Mesendoderm (in vitro differentiated cells): ENCODE measurements at regions not wholly inside any gene's neighbourhood (a gene's known extent, or its start where the extent isn't known, plus 50 kb on each side); places are given as distances from the start of the nearest gene placed in this dataset.

Experiments
- DNase-seq: peaks from one replicate; pipeline ENCODE4 v3.0.0; 2013
- H2AK5ac ChIP-seq: 2 replicates; pipeline ENCODE4 v1.6.1; 2013; ENCODE audit warnings: low read length, inconsistent platforms
- H2BK120ac ChIP-seq: 2 replicates; pipeline ENCODE4 v1.6.1; 2013; ENCODE audit warnings: low read depth, mild to moderate bottlenecking, low read length, moderate library complexity, mixed read lengths
- H2BK15ac ChIP-seq: replicated peaks from 2 replicates; pipeline ENCODE4 v1.6.1; 2013; ENCODE audit warnings: low read depth, mild to moderate bottlenecking, moderate library complexity
- H2BK5ac ChIP-seq: 2 replicates; pipeline ENCODE4 v1.6.1; 2013; ENCODE audit warnings: low read length, inconsistent platforms
- H3K18ac ChIP-seq: 2 replicates; pipeline ENCODE4 v1.6.1; 2013; ENCODE audit warnings: mild to moderate bottlenecking, low read length, mixed read lengths
- H3K23ac ChIP-seq: one replicate; pipeline ENCODE4 v1.6.1; 2013; ENCODE audit warnings: low read length
- H3K27ac ChIP-seq: 2 replicates; pipeline ENCODE4 v1.5.1; 2013; ENCODE audit warnings: low read depth, mild to moderate bottlenecking, inconsistent platforms, low read length, moderate library complexity
- H3K27me3 ChIP-seq: 2 replicates; pipeline ENCODE4 v1.6.1; 2013; ENCODE audit warnings: low read length, control low read depth, mild to moderate bottlenecking, inconsistent platforms; ENCODE audit not compliant: insufficient read depth, poor library complexity
- H3K36me3 ChIP-seq: 2 replicates; pipeline ENCODE4 v1.6.1; 2013; ENCODE audit warnings: low read length, inconsistent platforms; ENCODE audit not compliant: control insufficient read depth, insufficient read depth
- H3K4ac ChIP-seq: one replicate; pipeline ENCODE4 v1.6.1; 2013; ENCODE audit warnings: low read depth, mild to moderate bottlenecking, low read length, moderate library complexity
- H3K4me1 ChIP-seq: 2 replicates; pipeline ENCODE4 v1.6.1; 2013; ENCODE audit warnings: low read depth, low read length, inconsistent platforms; ENCODE audit not compliant: control insufficient read depth
- H3K4me2 ChIP-seq: 2 replicates; pipeline ENCODE4 v1.6.1; 2013; ENCODE audit warnings: low read length
- H3K4me3 ChIP-seq: 2 replicates; pipeline ENCODE4 v1.5.1; 2013; ENCODE audit warnings: mild to moderate bottlenecking, low read length
- H3K56ac ChIP-seq: one replicate; pipeline ENCODE4 v1.6.1; 2013; ENCODE audit warnings: low read length
- H3K79me1 ChIP-seq: 2 replicates; pipeline ENCODE4 v1.6.1; 2013; ENCODE audit warnings: low read length, inconsistent platforms
- H3K79me2 ChIP-seq: 2 replicates; pipeline ENCODE4 v1.6.1; 2013; ENCODE audit warnings: mild to moderate bottlenecking, low read length; ENCODE audit not compliant: control insufficient read depth, insufficient read depth
- H3K9ac ChIP-seq: 2 replicates; pipeline ENCODE4 v1.6.1; 2013; ENCODE audit warnings: low read length, inconsistent platforms
- H4K5ac ChIP-seq: one replicate; pipeline ENCODE4 v1.6.1; 2013; ENCODE audit warnings: low read length
- H4K8ac ChIP-seq: one replicate; pipeline ENCODE4 v1.6.1; 2013; ENCODE audit warnings: low read depth, mild to moderate bottlenecking, control low read depth, low read length, moderate library complexity
- WGBS: extraction: QIAGEN DNeasy Blood & Tissue Kit; methylation state at CpG from one replicate; pipeline ENCODE4 v1.1.7; 2013; ENCODE audit warnings: low lambda C conversion rate, missing lambda C conversion rate; ENCODE audit not compliant: insufficient coverage; ENCODE audit errors: extremely low coverage; 5-methylcytosine and 5-hydroxymethylcytosine counted together

GRCh38 chr18:25650201-25650941 is 298.4 kb upstream of the ZNF521 start:
- Histone ChIP-seq H3K56ac (no peak overlapping the region), H2BK5ac (no peak overlapping the region), H2BK120ac (no peak overlapping the region), H3K27ac (no peak overlapping the region), H2AK5ac (no peak overlapping the region), H4K8ac (no peak overlapping the region), H3K79me2 (no peaks in the 10 kb centered on the region), H3K4me3 (no peak overlapping the region), H3K18ac (no peak overlapping the region), H3K36me3 (no peaks in the 10 kb centered on the region), H3K23ac (no peak overlapping the region), H3K4me2 (no peak overlapping the region), H3K27me3 (no peaks in the 10 kb centered on the region), H3K4ac (no peak overlapping the region), H2BK15ac (no peak overlapping the region), H3K4me1 (no peaks in the 10 kb centered on the region), H4K5ac (no peak overlapping the region), H3K79me1 (no peaks in the 10 kb centered on the region), H3K9ac (no peak overlapping the region)
- DNase-seq = no peak
- WGBS = no CpG with 5 or more reads among the region's 4 CpGs

- Histone ChIP-seq H2AK5ac (no peak overlapping the region), H3K56ac (no peak overlapping the region), H3K27me3 (no peaks in the 10 kb centered on the region), H3K27ac (no peak overlapping the region), H3K4me1 (no peaks in the 10 kb centered on the region), H3K36me3 (no peaks in the 10 kb centered on the region), H3K4ac (no peak overlapping the region), H3K79me2 (no peaks in the 10 kb centered on the region), H4K8ac (no peak overlapping the region), H3K79me1 (no peaks in the 10 kb centered on the region), H3K4me3 (no peak overlapping the region), H2BK5ac (no peak overlapping the region), H3K23ac (no peak overlapping the region), H3K4me2 (no peak overlapping the region), H2BK15ac (no peak overlapping the region), H3K18ac (no peak overlapping the region), H3K9ac (no peak overlapping the region), H2BK120ac (no peak overlapping the region), H4K5ac (no peak overlapping the region)
- no peak for DNase-seq
Measured at GRCh38 chr18:25648716-25649260, 296.8 kb upstream of the ZNF521 start.

- Histone ChIP-seq H3K56ac (no peak overlapping the region), H4K8ac (no peak overlapping the region), H3K4me2 (no peak overlapping the region), H3K4me1 (no peaks in the 10 kb centered on the region), H3K36me3 (no peaks in the 10 kb centered on the region), H3K4ac (no peak overlapping the region), H4K5ac (no peak overlapping the region), H2AK5ac (no peak overlapping the region), H3K23ac (no peak overlapping the region), H2BK5ac (no peak overlapping the region), H3K79me2 (no peaks in the 10 kb centered on the region), H3K18ac (no peak overlapping the region), H3K27ac (no peak overlapping the region), H3K9ac (no peak overlapping the region), H3K4me3 (no peak overlapping the region), H3K27me3 (no peaks in the 10 kb centered on the region), H3K79me1 (no peaks in the 10 kb centered on the region), H2BK120ac (no peak overlapping the region), H2BK15ac (no peak overlapping the region)
- DNase-seq = no peak
- no CpG with 5 or more reads among the region's 3 CpGs for WGBS
Measured at GRCh38 chr18:25647404-25647803, 295.4 kb upstream of the ZNF521 start.

- Histone ChIP-seq H3K4me1 (no peaks in the 10 kb centered on the region), H3K4me3 (no peak overlapping the region), H3K27ac (no peak overlapping the region), H3K18ac (no peak overlapping the region), H2BK5ac (no peak overlapping the region), H3K79me1 (no peaks in the 10 kb centered on the region), H2BK15ac (no peak overlapping the region), H3K27me3 (no peaks in the 10 kb centered on the region), H3K79me2 (no peaks in the 10 kb centered on the region), H3K56ac (no peak overlapping the region), H4K5ac (no peak overlapping the region), H4K8ac (no peak overlapping the region), H2BK120ac (no peak overlapping the region), H3K36me3 (no peaks in the 10 kb centered on the region), H2AK5ac (no peak overlapping the region), H3K23ac (no peak overlapping the region), H3K4ac (no peak overlapping the region), H3K4me2 (no peak overlapping the region), H3K9ac (no peak overlapping the region)
- DNase-seq = no peak
Measured at GRCh38 chr18:25646971-25647370, 295.0 kb upstream of the ZNF521 start.

GRCh38 chr18:25639596-25639995 is 287.6 kb upstream of the ZNF521 start:
- H4K8ac ChIP-seq = no peak overlapping the region
- no peak overlapping the region for H2AK5ac ChIP-seq
- no peak overlapping the region for H2BK15ac ChIP-seq
- no peaks in the 10 kb centered on the region for H3K4me1 ChIP-seq
- no peak overlapping the region for H3K18ac ChIP-seq
- no peak for DNase-seq
- H3K36me3 ChIP-seq = no peaks in the 10 kb centered on the region
- H3K4me3 ChIP-seq = no peak overlapping the region
- no peak overlapping the region for H3K4me2 ChIP-seq
- no peak overlapping the region for H2BK5ac ChIP-seq
- WGBS = no CpG with 5 or more reads among the region's 2 CpGs
- no peak overlapping the region for H3K4ac ChIP-seq
- H3K79me2 ChIP-seq = no peaks in the 10 kb centered on the region
- no peak overlapping the region for H2BK120ac ChIP-seq
- no peak overlapping the region for H3K27ac ChIP-seq
- no peak overlapping the region for H3K9ac ChIP-seq
- no peak overlapping the region for H3K23ac ChIP-seq
- H4K5ac ChIP-seq = no peak overlapping the region
- H3K79me1 ChIP-seq = no peaks in the 10 kb centered on the region
- no peaks in the 10 kb centered on the region for H3K27me3 ChIP-seq
- H3K56ac ChIP-seq = no peak overlapping the region

GRCh38 chr18:25633563-25633962 is 281.6 kb upstream of the ZNF521 start:
- H4K5ac ChIP-seq = no peak overlapping the region
- H3K18ac ChIP-seq = no peak overlapping the region
- no peak for DNase-seq
- no peak overlapping the region for H3K4ac ChIP-seq
- H3K27me3 ChIP-seq = no peaks in the 10 kb centered on the region
- H3K4me2 ChIP-seq = no peak overlapping the region
- H3K4me3 ChIP-seq = no peak overlapping the region
- no peaks in the 10 kb centered on the region for H3K79me2 ChIP-seq
- H3K27ac ChIP-seq = no peak overlapping the region
- no peaks in the 10 kb centered on the region for H3K36me3 ChIP-seq
- H3K23ac ChIP-seq = no peak overlapping the region
- WGBS = no CpG with 5 or more reads among the region's 2 CpGs
- H2BK15ac ChIP-seq = no peak overlapping the region
- no peak overlapping the region for H2BK120ac ChIP-seq
- no peak overlapping the region for H2BK5ac ChIP-seq
- H2AK5ac ChIP-seq = no peak overlapping the region
- H3K56ac ChIP-seq = no peak overlapping the region
- no peak overlapping the region for H4K8ac ChIP-seq
- H3K9ac ChIP-seq = no peak overlapping the region
- no peaks in the 10 kb centered on the region for H3K79me1 ChIP-seq
- no peaks in the 10 kb centered on the region for H3K4me1 ChIP-seq
